MCF 10A (cell line): ENCODE measurements at regions not wholly inside any gene's neighbourhood (a gene's known extent, or its start where the extent isn't known, plus 50 kb on each side); places are given as distances from the start of the nearest gene placed in this dataset.

ENCODE experiments used
- BruUV-seq: library from RNA; stranded (reverse); fragments of 400-500 nt; replicated peaks from 2 replicates; lab custom pipeline; 2021; lab: Mats Ljungman, UMichigan
- CTCF ChIA-PET: fragments of 300-600 bp; sonication (Branson Sonifier 250); formaldehyde crosslinking; extraction: SDS; loops from one replicate; lab custom pipeline; 2021; ENCODE audit warnings: antibody characterized with exemption, inconsistent platforms; lab: Yijun Ruan, JAX
- POLR2A ChIA-PET: fragments of 300-600, 350-650 bp; sonication (Branson Sonifier 250); formaldehyde crosslinking; extraction: SDS; loops from one replicate; lab custom pipeline; 2020; ENCODE audit warnings: antibody characterized with exemption, inconsistent platforms; lab: Yijun Ruan, JAX
- DNase-seq: peaks from one replicate; pipeline ENCODE4 v3.0.0-alpha.2; 2018; ENCODE audit not compliant: unreplicated experiment
- H3K27ac Mint-ChIP-seq: one replicate; pipeline ENCODE4 v1.8.0; 2022; ENCODE audit warnings: mild to moderate bottlenecking, low read depth, mixed read lengths; ENCODE audit not compliant: unreplicated experiment
- H3K27me3 Mint-ChIP-seq: one replicate; pipeline ENCODE4 v1.8.0; 2022; ENCODE audit warnings: mixed read lengths; ENCODE audit not compliant: insufficient read depth, unreplicated experiment
- H3K36me3 Mint-ChIP-seq: one replicate; pipeline ENCODE4 v1.8.0; 2022; ENCODE audit warnings: mild to moderate bottlenecking, moderate library complexity, mixed read lengths; ENCODE audit not compliant: insufficient read depth, unreplicated experiment
- H3K4me1 Mint-ChIP-seq: one replicate; pipeline ENCODE4 v1.8.0; 2022; ENCODE audit warnings: mixed read lengths; ENCODE audit not compliant: insufficient read depth, unreplicated experiment
- H3K4me3 Mint-ChIP-seq: one replicate; pipeline ENCODE4 v1.8.0; 2022; ENCODE audit warnings: mild to moderate bottlenecking, moderate library complexity, mixed read lengths; ENCODE audit not compliant: unreplicated experiment
- H3K9me3 Mint-ChIP-seq: one replicate; pipeline ENCODE4 v1.8.0; 2022; ENCODE audit warnings: mixed read lengths; ENCODE audit not compliant: unreplicated experiment
- CTCF ChIP-seq: fragments of 200-600 bp; IDR thresholded peaks from one replicate; pipeline ENCODE4 v1.8.0; 2022; ENCODE audit warnings: antibody characterized with exemption, mild to moderate bottlenecking; ENCODE audit not compliant: unreplicated experiment
- intact Hi-C: fragments of 100-400 bp; cut with micrococcal nuclease; formaldehyde crosslinking; loops from 2 replicates; pipeline ENCODE4 v1.14.1; 2022

DNA sequence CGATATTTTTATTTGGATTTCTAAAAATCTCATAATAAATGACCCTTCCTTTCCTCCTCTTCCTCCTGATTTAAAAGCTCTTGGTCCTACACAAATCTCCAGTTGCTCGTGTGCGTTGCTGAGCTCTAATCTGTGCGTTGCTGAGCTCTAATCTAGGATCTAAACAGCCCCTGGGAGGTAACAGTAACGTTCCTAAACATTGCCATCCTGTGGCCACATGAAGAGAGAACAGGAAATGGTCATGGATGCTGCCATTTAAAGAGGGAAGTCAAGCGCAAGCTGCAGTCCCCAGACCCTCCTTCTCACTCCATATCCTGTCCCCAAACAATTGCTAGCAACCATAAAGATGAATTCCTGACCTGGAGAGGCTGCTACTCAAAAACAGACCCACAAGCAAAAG is 170.8 kb downstream of the NUFIP1 start:
- Mint-ChIP-seq H3K27me3 (no peaks in the 10 kb centered on the region), H3K4me3 (no peak overlapping the region), H3K4me1 (peaks cover 38% of the 10 kb centered on the region), H3K27ac (no peak overlapping the region), H3K36me3 (no peaks in the 10 kb centered on the region), H3K9me3 (no peaks in the 10 kb centered on the region)
- intact Hi-C loops = loop anchor here (5.0 kb wide), 1 partner anchor 106 kb away; no protein-coding TSS in a partner anchor
- CTCF ChIA-PET = interaction anchor here (0.6 to 0.7 kb wide), 2 partner anchors 39 to 286 kb away, joined by 3 read pairs; no protein-coding TSS in a partner anchor
- DNase-seq = peak; percentile 28
- BruUV-seq = no TSS peak
- POLR2A ChIA-PET = interaction anchor here (0.6 to 0.9 kb wide), 3 partner anchors 9 to 224 kb away, joined by 3 to 4 read pairs (median 3); no protein-coding TSS in a partner anchor
- no peak for TF ChIP-seq CTCF

GRCh38 chr13:44818016-44818415 is 171.3 kb downstream of the NUFIP1 start:
- ChIA-PET POLR2A (interaction anchor here (0.6 to 1.5 kb wide), 2 partner anchors 104 to 223 kb away, joined by 4 read pairs; no protein-coding TSS in a partner anchor), CTCF (interaction anchor here (0.7 kb wide), 1 partner anchor 39 kb away, joined by 3 read pairs; no protein-coding TSS in a partner anchor)
- H3K9me3 Mint-ChIP-seq = no peaks in the 10 kb centered on the region
- no peaks in the 10 kb centered on the region for H3K27me3 Mint-ChIP-seq
- H3K27ac Mint-ChIP-seq = no peak overlapping the region
- BruUV-seq = no TSS peak
- H3K4me1 Mint-ChIP-seq = peaks cover 42% of the 10 kb centered on the region
- H3K4me3 Mint-ChIP-seq = no peak overlapping the region
- TF ChIP-seq CTCF = no peak
- intact Hi-C loops = loop anchor here (5.0 kb wide), 1 partner anchor 106 kb away; no protein-coding TSS in a partner anchor
- DNase-seq = no peak
- H3K36me3 Mint-ChIP-seq = no peaks in the 10 kb centered on the region

- peaks cover 45% of the 10 kb centered on the region for H3K4me1 Mint-ChIP-seq
- peak; percentile 43 for DNase-seq
- no peaks in the 10 kb centered on the region for H3K9me3 Mint-ChIP-seq
- intact Hi-C loops = loop anchor here (5.0 kb wide), 1 partner anchor 105 kb away; no protein-coding TSS in a partner anchor
- BruUV-seq = no TSS peak
- H3K36me3 Mint-ChIP-seq = no peaks in the 10 kb centered on the region
- no peaks in the 10 kb centered on the region for H3K27me3 Mint-ChIP-seq
- H3K27ac Mint-ChIP-seq = peak overlapping the region; percentile 43
- no peak for TF ChIP-seq CTCF
- H3K4me3 Mint-ChIP-seq = no peak overlapping the region
- CTCF ChIA-PET = interaction anchor here (0.7 to 0.8 kb wide), 3 partner anchors 52 to 765 kb away, joined by 3 to 4 read pairs (median 3); no protein-coding TSS in a partner anchor
- POLR2A ChIA-PET = interaction anchor here (1.1 to 1.7 kb wide), 5 partner anchors 7 to 103 kb away, joined by 3 to 5 read pairs (median 4); no protein-coding TSS in a partner anchor
Measured at GRCh38 chr13:44817131-44817671, 172.1 kb downstream of the NUFIP1 start.

- TF ChIP-seq CTCF = no peak
- H3K4me1 Mint-ChIP-seq = peaks cover 45% of the 10 kb centered on the region
- intact Hi-C loops = loop anchor here (5.0 kb wide), 1 partner anchor 104 kb away; no protein-coding TSS in a partner anchor
- DNase-seq = no peak
- no peaks in the 10 kb centered on the region for H3K27me3 Mint-ChIP-seq
- peak overlapping the region; percentile 43 for H3K27ac Mint-ChIP-seq
- no peak overlapping the region for H3K4me3 Mint-ChIP-seq
- no TSS peak for BruUV-seq
- ChIA-PET POLR2A (interaction anchor here (1.1 to 2.0 kb wide), 8 partner anchors 8 to 241 kb away, joined by 3 to 7 read pairs (median 4); partner anchors contain the start of gene TSC22D1), CTCF (interaction anchor here (0.7 to 0.8 kb wide), 2 partner anchors 104 to 765 kb away, joined by 3 read pairs; no protein-coding TSS in a partner anchor)
- H3K36me3 Mint-ChIP-seq = no peaks in the 10 kb centered on the region
- no peaks in the 10 kb centered on the region for H3K9me3 Mint-ChIP-seq
Measured at GRCh38 chr13:44816701-44817100, 172.6 kb downstream of the NUFIP1 start.
